HepG2 (cell line): ENCODE measurements at regions not wholly inside any gene's neighbourhood (a gene's known extent, or its start where the extent isn't known, plus 50 kb on each side); places are given as distances from the start of the nearest gene placed in this dataset.

Source experiments
- ATAC-seq: fragments of 200-7000 bp; cut with Tn5 transposase; 3 replicates; pipeline ENCODE4 v1.9.1; 2020; ENCODE audit warnings: mild to moderate bottlenecking, moderate library complexity
- BruUV-seq: library from RNA; stranded (reverse); fragments of 400-500 nt; replicated peaks from 2 replicates; lab custom pipeline; 2021; lab: Mats Ljungman, UMichigan
- CTCF ChIA-PET: fragments of 300-600 bp; formaldehyde crosslinking; extraction: SDS; loops from one replicate; lab custom pipeline; 2021; ENCODE audit warnings: low total read pairs, inconsistent platforms, low intra/inter-chr PET ratio; lab: Yijun Ruan, JAX
- POLR2A ChIA-PET: fragments of 350-600 bp; sonication (Branson Sonifier 250); formaldehyde crosslinking; loops from one replicate; lab custom pipeline; 2020; ENCODE audit warnings: antibody characterized with exemption, inconsistent platforms; lab: Yijun Ruan, JAX
- DNase-seq: peaks from one replicate; pipeline ENCODE4 v3.0.0-alpha.2; 2015; ENCODE audit warnings: low spot score
- FAIRE-seq: peaks from 3 replicates; lab custom pipeline; 2011; peaks lifted over from hg19 to GRCh38; lab: Jason Lieb, UNC
- H2AFZ ChIP-seq: one replicate; pipeline ENCODE4 v1.6.1; 2011; ENCODE audit warnings: low read length, inconsistent platforms
- H3K27ac ChIP-seq: fragments of 300-600 bp; 3 replicates; pipeline ENCODE4 v1.8.0; 2011; ENCODE audit warnings: mixed run types, mild to moderate bottlenecking, mixed read lengths, low read length, inconsistent platforms; ENCODE audit not compliant: insufficient read depth; ENCODE audit errors: extremely low read length
- H3K27me3 ChIP-seq, 2 experiments: fragments of 200-600 bp in 1 of 2; 2 replicates in 1 of 2; 3 replicates in 1 of 2; pipeline versions ENCODE4 v1.6.0 to v1.8.0; 2011; ENCODE audit warnings: low read length in 2 of 2, mild to moderate bottlenecking in 2 of 2, moderate library complexity in 2 of 2, inconsistent platforms in 1 of 2; ENCODE audit not compliant: insufficient read depth in 2 of 2, control insufficient read depth in 1 of 2
- H3K36me3 ChIP-seq, 2 experiments: fragments of 200-600 bp in 1 of 2; replicated peaks in 1 of 2; 2 replicates in 1 of 2; 3 replicates in 1 of 2; pipeline versions ENCODE4 v1.5.1 to v1.8.0; 2011; ENCODE audit warnings: low read length in 2 of 2, inconsistent platforms in 1 of 2; ENCODE audit not compliant: insufficient read depth in 2 of 2, control insufficient read depth in 1 of 2
- H3K4me1 ChIP-seq: 2 replicates; pipeline ENCODE4 v1.5.1; 2012; ENCODE audit warnings: low read length, inconsistent platforms; ENCODE audit not compliant: insufficient read depth
- H3K4me2 ChIP-seq: 2 replicates; pipeline ENCODE4 v1.6.0; 2011; ENCODE audit warnings: low read depth, low read length, inconsistent platforms
- H3K4me3 ChIP-seq, 3 experiments: fragments of 200-600 bp in 1 of 3; sonication (generic), shearing (Covaris generic) in 1 of 3; replicated peaks in 1 of 3; 2 replicates each; pipeline ENCODE4 v1.5.1; 2011 to 2016; ENCODE audit warnings: low read length in 3 of 3, inconsistent platforms in 2 of 3, low read depth in 2 of 3, mild to moderate bottlenecking in 2 of 3, control low read depth in 1 of 3, mixed read lengths in 1 of 3; ENCODE audit not compliant: insufficient read depth in 1 of 3
- H3K79me2 ChIP-seq: one replicate; pipeline ENCODE4 v1.6.1; 2011; ENCODE audit warnings: low read length, inconsistent platforms; ENCODE audit not compliant: insufficient read depth
- H3K9ac ChIP-seq: 2 replicates; pipeline ENCODE4 v1.6.0; 2011; ENCODE audit warnings: mild to moderate bottlenecking, low read depth, low read length, inconsistent platforms; ENCODE audit not compliant: insufficient read depth
- H3K9me3 ChIP-seq: 2 replicates; pipeline ENCODE4 v1.5.1; 2012; ENCODE audit warnings: mild to moderate bottlenecking, low read length
- H4K20me1 ChIP-seq: 2 replicates; pipeline ENCODE4 v1.6.0; 2011; ENCODE audit warnings: inconsistent platforms, mild to moderate bottlenecking, low read length, moderate library complexity; ENCODE audit not compliant: insufficient read depth
- ARID4A ChIP-seq: sonication (generic); formaldehyde crosslinking; IDR thresholded peaks from 2 replicates; pipeline ENCODE4 v1.5.0; 2020; ENCODE audit warnings: mild to moderate bottlenecking, missing genetic modification reagents, borderline replicate concordance
- CBFB ChIP-seq: sonication (generic); formaldehyde crosslinking; IDR thresholded peaks from 2 replicates; pipeline ENCODE4 v1.4.0; 2020; ENCODE audit warnings: missing genetic modification reagents
- HCFC1 ChIP-seq: fragments of 150-350 bp; IDR thresholded peaks from 2 replicates; pipeline ENCODE4 v1.6.1; 2014; ENCODE audit warnings: low read depth, low read length
- KAT2B ChIP-seq: fragments of 150-350 bp; IDR thresholded peaks from 2 replicates; pipeline ENCODE4 v1.6.1; 2014; ENCODE audit warnings: low read depth, low read length, borderline replicate concordance
- SKI ChIP-seq: fragments of 450-650 bp; IDR thresholded peaks from one replicate; pipeline ENCODE4 v1.6.1; 2018; ENCODE audit warnings: mild to moderate bottlenecking; ENCODE audit not compliant: partially characterized antibody
- UBTF ChIP-seq: sonication (generic); formaldehyde crosslinking; IDR thresholded peaks from 2 replicates; pipeline ENCODE4 v1.4.0; 2020; ENCODE audit warnings: mild to moderate bottlenecking, missing genetic modification reagents
- ZBTB8A ChIP-seq: sonication (generic); formaldehyde crosslinking; IDR thresholded peaks from 2 replicates; pipeline ENCODE4 v1.4.0; 2020; ENCODE audit warnings: mild to moderate bottlenecking, low read depth, missing genetic modification reagents, borderline replicate concordance
- ZNF10 ChIP-seq: sonication (generic); formaldehyde crosslinking; IDR thresholded peaks from 2 replicates; pipeline ENCODE4 v1.4.0; 2020; ENCODE audit warnings: mild to moderate bottlenecking, low read depth, missing genetic modification reagents, borderline replicate concordance
- ZNF230 ChIP-seq: sonication (generic); formaldehyde crosslinking; IDR thresholded peaks from 2 replicates; pipeline ENCODE4 v1.4.0; 2020; ENCODE audit warnings: mild to moderate bottlenecking, missing genetic modification reagents
- ZNF589 ChIP-seq: sonication (generic); formaldehyde crosslinking; conservative IDR thresholded peaks from 2 replicates; pipeline ENCODE4 v1.8.0; 2022; ENCODE audit warnings: mild to moderate bottlenecking, moderate library complexity, missing genetic modification reagents
- WGBS: methylation state at CpG from one replicate; pipeline ENCODE4 v1.1.6; 2017; ENCODE audit warnings: low lambda C conversion rate; 5-methylcytosine and 5-hydroxymethylcytosine counted together
- in situ Hi-C: cut with HindIII; loops from 2 replicates; pipeline ENCODE4 v1.10.0; 2017; ENCODE audit warnings: low pct_unique_long_range_greater_than_20kb; ENCODE audit not compliant: extremely low pct_ligation_motif_present
- intact Hi-C: fragments of 100-400 bp; cut with micrococcal nuclease; formaldehyde crosslinking; loops from one replicate; pipeline ENCODE4 v1.10.0; 2022; ENCODE audit not compliant: unreplicated experiment
- TF ChIP-seq, protein P1 (sequence below): sonication (generic); formaldehyde crosslinking; IDR thresholded peaks from 2 replicates; pipeline ENCODE4 v1.8.0; 2022; ENCODE audit warnings: mild to moderate bottlenecking, missing genetic modification reagents, moderate library complexity
- TF ChIP-seq, protein P2 (sequence below): sonication (generic); formaldehyde crosslinking; IDR thresholded peaks from 2 replicates; pipeline ENCODE4 v1.5.0; 2020; ENCODE audit warnings: missing genetic modification reagents
- TF ChIP-seq, protein P3 (sequence below): IDR thresholded peaks from 2 replicates; pipeline ENCODE4 v1.6.1; 2016

DNA sequence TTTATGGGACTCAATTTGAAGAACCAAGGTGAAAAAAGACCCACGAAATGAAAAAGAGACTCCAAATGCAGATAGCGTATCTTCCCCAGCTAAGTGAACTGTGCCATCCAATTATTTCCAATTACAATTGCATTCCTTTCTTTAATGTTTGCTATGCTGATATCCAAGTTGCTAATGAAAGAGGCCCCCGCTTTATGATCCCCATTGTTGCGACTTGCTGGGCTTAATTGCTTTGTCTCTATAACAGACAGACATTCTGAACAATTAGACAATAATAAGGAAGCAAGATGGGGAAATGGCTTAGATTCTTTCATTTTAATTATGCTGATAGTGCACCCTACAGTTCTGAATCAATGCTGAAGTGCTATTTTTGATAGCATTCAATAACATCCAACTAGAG is 354.3 kb downstream of the KIF4B start:
- Histone ChIP-seq H3K4me1 (no peaks in the 10 kb centered on the region), H3K36me3 (no peaks in the 10 kb centered on the region), H2AFZ (no peak overlapping the region), H3K27me3 (no peaks in the 10 kb centered on the region), H3K79me2 (no peaks in the 10 kb centered on the region), H3K4me3 (no peak overlapping the region), H3K4me2 (no peak overlapping the region), H3K9ac (no peak overlapping the region), H3K9me3 (no peaks in the 10 kb centered on the region), H3K27ac (no peak overlapping the region), H4K20me1 (no peaks in the 10 kb centered on the region)
- POLR2A ChIA-PET: no interaction called here
- DNase-seq (no peak), FAIRE-seq (no peak), ATAC-seq (no peak)
- intact Hi-C loops: no loop called here
- in situ Hi-C loops: no loop called here
- WGBS: 7% methylated on average over 4 of the region's 4 CpGs
- CTCF ChIA-PET: no interaction called here
- no peak for TF ChIP-seq HCFC1
- TF ChIP-seq, protein P1, sequence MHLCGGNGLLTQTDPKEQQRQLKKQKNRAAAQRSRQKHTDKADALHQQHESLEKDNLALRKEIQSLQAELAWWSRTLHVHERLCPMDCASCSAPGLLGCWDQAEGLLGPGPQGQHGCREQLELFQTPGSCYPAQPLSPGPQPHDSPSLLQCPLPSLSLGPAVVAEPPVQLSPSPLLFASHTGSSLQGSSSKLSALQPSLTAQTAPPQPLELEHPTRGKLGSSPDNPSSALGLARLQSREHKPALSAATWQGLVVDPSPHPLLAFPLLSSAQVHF (CRISPR knock-in tag): no peak
- TF ChIP-seq ZNF230 (CRISPR knock-in tag): no peak
- TF ChIP-seq UBTF (CRISPR knock-in tag): no peak
- TF ChIP-seq, protein P2, sequence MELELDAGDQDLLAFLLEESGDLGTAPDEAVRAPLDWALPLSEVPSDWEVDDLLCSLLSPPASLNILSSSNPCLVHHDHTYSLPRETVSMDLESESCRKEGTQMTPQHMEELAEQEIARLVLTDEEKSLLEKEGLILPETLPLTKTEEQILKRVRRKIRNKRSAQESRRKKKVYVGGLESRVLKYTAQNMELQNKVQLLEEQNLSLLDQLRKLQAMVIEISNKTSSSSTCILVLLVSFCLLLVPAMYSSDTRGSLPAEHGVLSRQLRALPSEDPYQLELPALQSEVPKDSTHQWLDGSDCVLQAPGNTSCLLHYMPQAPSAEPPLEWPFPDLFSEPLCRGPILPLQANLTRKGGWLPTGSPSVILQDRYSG (CRISPR knock-in tag): no peak
- no peak for TF ChIP-seq CBFB (CRISPR knock-in tag)
- TF ChIP-seq, protein P3, sequence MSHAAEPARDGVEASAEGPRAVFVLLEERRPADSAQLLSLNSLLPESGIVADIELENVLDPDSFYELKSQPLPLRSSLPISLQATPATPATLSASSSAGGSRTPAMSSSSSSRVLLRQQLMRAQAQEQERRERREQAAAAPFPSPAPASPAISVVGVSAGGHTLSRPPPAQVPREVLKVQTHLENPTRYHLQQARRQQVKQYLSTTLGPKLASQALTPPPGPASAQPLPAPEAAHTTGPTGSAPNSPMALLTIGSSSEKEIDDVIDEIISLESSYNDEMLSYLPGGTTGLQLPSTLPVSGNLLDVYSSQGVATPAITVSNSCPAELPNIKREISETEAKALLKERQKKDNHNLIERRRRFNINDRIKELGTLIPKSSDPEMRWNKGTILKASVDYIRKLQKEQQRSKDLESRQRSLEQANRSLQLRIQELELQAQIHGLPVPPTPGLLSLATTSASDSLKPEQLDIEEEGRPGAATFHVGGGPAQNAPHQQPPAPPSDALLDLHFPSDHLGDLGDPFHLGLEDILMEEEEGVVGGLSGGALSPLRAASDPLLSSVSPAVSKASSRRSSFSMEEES: no peak
- TF ChIP-seq SKI: no peak
- TF ChIP-seq ARID4A (CRISPR knock-in tag): no peak
- no peak for TF ChIP-seq ZNF10 (CRISPR knock-in tag)
- TF ChIP-seq KAT2B: no peak
- no peak for TF ChIP-seq ZBTB8A (CRISPR knock-in tag)
- no peak for TF ChIP-seq ZNF589 (CRISPR knock-in tag)
- BruUV-seq: no TSS peak
